ENCODE measurements at regions not wholly inside any gene's neighbourhood (a gene's known extent, or its start where the extent isn't known, plus 50 kb on each side); places are given as distances from the start of the nearest gene placed in this dataset.

DNA sequence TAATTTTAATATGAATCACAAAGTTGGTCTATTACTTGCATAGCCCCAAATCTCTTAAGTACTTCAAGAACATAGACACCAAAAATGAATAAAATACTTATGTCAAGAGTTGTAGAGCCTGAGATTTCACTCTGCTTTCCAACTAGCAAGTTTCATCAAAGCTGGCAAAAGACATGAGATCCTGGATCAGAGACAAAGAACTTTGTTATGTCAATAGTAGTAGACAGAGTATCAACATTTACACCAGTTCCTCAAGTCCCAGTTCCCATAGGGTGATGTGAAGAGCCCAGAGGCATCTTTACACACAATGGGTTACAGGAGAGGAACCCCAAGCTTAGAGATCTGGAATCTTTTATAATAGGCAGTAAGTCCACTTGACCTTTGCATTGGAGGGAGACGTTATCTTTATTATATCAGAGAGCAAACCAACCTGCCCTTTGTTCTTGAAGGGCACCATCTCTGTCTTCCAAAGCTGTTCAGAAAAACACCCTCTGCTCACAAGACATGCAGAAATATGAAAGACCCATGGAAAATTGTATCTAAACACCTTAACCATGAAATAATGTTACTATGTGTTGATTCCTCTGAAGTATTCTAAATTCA, 174.4 kb upstream of the GALNT2 start:
- peak overlapping the region; percentile 9; the same call in 1 of the 2 replicates for H3K27ac ChIP-seq
- TF ChIP-seq, protein P1, sequence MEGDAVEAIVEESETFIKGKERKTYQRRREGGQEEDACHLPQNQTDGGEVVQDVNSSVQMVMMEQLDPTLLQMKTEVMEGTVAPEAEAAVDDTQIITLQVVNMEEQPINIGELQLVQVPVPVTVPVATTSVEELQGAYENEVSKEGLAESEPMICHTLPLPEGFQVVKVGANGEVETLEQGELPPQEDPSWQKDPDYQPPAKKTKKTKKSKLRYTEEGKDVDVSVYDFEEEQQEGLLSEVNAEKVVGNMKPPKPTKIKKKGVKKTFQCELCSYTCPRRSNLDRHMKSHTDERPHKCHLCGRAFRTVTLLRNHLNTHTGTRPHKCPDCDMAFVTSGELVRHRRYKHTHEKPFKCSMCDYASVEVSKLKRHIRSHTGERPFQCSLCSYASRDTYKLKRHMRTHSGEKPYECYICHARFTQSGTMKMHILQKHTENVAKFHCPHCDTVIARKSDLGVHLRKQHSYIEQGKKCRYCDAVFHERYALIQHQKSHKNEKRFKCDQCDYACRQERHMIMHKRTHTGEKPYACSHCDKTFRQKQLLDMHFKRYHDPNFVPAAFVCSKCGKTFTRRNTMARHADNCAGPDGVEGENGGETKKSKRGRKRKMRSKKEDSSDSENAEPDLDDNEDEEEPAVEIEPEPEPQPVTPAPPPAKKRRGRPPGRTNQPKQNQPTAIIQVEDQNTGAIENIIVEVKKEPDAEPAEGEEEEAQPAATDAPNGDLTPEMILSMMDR (conservative IDR thresholded peaks at IDR 0.05), result no peak
- TF ChIP-seq ZFX (IDR thresholded peaks at IDR 0.05), result no peak

DNA sequence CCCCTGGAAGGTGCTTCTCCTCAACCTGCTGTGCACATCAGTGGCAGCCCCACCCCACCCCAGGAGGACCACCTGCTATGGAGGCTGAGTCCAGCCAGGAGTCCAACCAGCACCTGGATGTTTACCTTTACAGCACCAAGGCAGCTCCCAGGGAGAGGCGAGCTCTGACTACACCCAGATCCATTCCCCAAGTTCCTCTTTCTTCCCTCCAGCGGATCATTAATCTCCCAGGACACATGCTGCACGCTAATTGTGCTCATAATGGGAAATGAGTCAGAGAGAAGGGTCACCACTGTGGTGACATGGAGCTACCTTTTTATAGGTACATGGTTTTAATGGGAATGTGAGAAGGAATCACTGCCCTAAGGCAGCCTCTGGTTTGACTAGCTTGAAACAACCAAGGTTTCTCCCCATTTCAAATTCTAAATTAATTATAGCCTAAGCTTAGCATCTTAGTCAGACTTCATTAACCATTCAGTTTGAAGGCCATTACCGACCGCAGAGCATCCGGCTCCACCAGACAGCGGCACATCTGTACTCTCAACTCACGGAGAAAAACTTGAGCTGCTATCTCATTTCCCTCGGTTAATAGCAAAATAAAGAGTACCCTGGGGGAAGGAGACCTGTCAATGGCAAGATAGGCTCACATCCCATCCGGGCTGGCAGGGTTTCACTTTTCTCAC, 173.1 kb upstream of the GALNT2 start:
- H3K27ac ChIP-seq, result peak overlapping the region; percentile 9; the same call in 1 of the 2 replicates

DNA sequence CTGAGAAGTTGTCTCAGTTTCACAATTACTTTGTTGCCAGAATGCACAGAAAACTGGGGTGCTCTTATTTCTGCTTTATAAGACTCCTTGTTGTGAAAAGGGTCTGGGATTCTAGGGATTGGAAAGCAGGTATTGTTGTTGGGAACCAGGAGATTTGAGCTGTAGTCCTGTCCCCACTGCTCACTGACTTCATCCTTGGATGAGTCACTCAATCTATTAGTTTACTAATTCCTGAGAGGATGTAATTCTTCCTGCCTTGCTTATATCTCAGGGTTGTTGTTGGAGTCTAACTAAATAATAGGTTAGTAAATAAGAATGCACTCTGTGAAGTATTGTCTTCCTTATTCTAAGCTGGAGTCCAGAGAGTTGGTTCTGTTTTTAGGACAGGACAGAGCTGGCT, 172.5 kb upstream of the GALNT2 start:
- no peak overlapping the region for H3K27ac ChIP-seq
- TF ChIP-seq ZFX (IDR thresholded peaks at IDR 0.05), result no peak

More for the DNA sequence above, 173.1 kb upstream of the GALNT2 start:
- TF ChIP-seq ZFX (IDR thresholded peaks at IDR 0.05), result no peak
- TF ChIP-seq, protein P1 (conservative IDR thresholded peaks at IDR 0.05), result no peak

DNA sequence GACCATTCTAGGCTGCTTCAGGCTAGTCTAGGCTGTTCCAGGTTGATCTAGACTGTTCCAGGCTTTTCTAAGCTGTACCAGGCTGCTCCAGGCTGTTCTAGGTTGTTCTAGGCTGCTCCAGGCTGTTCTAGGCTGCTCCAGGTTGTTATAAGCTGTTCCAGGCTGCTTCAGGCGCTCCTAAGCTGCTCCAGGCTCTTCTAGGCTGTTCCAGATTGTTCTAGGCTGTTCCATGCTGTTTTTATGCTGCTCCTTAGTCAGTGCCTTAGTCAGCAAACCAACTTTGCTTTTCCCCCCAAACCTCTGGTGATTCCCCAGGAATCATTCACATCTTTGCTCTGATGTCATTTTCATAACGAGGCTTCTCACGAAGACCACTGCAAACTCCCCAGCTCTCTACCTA, 171.4 kb upstream of the GALNT2 start:
- TF ChIP-seq ZFX (IDR thresholded peaks at IDR 0.05), result no peak
- TF ChIP-seq, protein P1 (conservative IDR thresholded peaks at IDR 0.05), result no peak
- H3K27ac ChIP-seq, result no peak overlapping the region

DNA sequence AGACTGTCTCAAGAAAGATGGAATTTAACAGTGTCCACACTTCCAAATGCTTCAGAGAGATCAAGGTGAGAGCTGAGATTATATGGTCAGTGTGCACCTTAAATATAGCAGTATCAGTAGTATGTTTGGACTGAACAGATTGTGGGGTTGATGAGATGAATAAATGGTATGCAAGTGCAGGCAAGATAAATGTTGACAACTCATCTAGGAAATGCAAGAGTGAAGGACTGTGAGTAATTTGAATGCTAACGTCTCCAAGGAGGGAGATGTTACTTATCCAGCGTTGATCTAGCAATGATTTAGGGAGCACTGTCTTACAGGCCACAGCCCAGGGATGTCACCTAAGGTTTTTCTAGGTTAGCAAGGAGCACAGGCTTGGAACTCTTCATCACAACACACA, 170.7 kb upstream of the GALNT2 start:
- TF ChIP-seq ZFX (IDR thresholded peaks at IDR 0.05), result no peak
- TF ChIP-seq, protein P1 (conservative IDR thresholded peaks at IDR 0.05), result no peak
- H3K27ac ChIP-seq, result no peak overlapping the region

DNA sequence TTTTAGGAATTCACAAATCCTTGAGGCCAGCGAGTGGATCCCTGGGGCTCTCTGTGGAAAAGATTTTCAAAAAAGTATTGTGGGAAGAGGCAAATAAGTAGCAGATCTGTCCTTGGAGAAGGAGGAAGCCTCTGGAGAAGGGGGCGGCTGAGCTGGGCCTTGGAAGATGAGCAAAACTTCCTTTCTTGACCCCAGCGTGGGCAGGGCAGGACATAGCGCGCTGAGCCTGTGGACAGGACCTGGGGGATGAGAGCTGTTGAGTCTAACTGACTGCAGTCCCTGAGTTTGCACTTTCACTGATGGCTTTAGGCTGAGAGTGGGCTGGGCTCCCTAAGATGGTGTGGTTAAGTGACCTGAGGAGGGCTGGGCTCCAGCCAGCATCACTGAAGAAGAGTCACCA, 170.2 kb upstream of the GALNT2 start:
- no peak overlapping the region for H3K27ac ChIP-seq
- TF ChIP-seq, protein P1 (conservative IDR thresholded peaks at IDR 0.05), result no peak
- TF ChIP-seq ZFX (IDR thresholded peaks at IDR 0.05), result no peak

DNA sequence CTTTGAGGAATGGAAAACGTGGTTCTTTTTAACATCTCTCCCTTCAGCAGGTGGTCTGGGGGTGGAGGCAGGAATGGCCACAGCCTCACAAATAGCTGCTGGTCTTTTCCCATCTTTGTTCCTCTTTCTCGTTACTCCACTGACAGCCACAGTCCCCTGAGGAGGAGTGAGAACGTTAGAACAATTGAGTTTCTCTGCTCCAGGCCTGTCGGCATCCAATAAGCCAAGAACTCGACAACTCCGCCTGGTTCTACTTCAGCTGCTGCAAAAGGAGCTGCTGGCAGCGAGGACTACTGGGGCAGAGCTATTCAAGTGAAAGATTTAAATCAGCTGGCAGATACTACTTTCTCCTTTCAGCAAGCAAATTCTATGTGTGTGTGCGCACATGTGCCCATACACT, 169.5 kb upstream of the GALNT2 start:
- H3K27ac ChIP-seq, result no peak overlapping the region
- no peak for TF ChIP-seq ZFX (IDR thresholded peaks at IDR 0.05)
- TF ChIP-seq, protein P1 (conservative IDR thresholded peaks at IDR 0.05), result no peak

DNA sequence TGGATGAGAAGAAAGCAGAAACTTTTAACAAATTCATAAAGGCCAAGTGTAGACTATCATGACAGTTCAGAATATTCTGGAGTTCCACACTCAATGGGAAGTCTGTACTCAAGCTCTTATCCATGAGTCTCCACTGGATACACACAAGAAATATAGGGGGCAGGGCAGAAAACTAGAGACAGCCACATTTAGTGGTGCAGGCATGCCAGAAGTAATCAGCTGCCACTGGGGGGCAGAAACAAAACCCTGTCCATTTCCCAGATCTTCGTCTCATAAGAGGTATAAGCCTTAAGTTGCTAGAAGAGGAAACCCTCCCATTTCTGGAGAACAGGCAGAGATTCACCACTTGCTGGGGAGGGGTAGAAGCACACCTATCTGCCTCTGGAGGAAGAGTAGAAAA, 166.8 kb upstream of the GALNT2 start:
- no peak for TF ChIP-seq ZFX (IDR thresholded peaks at IDR 0.05)
- TF ChIP-seq, protein P1 (conservative IDR thresholded peaks at IDR 0.05), result no peak

More for the DNA sequence above, 166.8 kb upstream of the GALNT2 start:
- H3K27ac ChIP-seq, result no peak overlapping the region
